COR-L47 (cell line): ENCODE measurements at regions not wholly inside any gene's neighbourhood (a gene's known extent, or its start where the extent isn't known, plus 50 kb on each side); places are given as distances from the start of the nearest gene placed in this dataset.

Experiments used
- DNase-seq: peaks from one replicate; lab custom pipeline; 2025; lab: John Stamatoyannopoulos, UW

- no peak for DNase-seq
Measured at GRCh38 chr6:1087154-1087843, 224.6 kb upstream of the FOXQ1 start.

GRCh38 chr6:1086446-1087153, 225.3 kb upstream of the FOXQ1 start:
- no peak for DNase-seq

GRCh38 chr6:1082285-1082935, 229.5 kb upstream of the FOXQ1 start:
- DNase-seq: no peak

GRCh38 chr6:1081551-1082284, 230.2 kb upstream of the FOXQ1 start:
- no peak for DNase-seq

GRCh38 chr6:1080453-1081337, 231.2 kb upstream of the FOXQ1 start:
- no peak for DNase-seq

- no peak for DNase-seq
Measured at GRCh38 chr6:1079525-1079924, 232.4 kb upstream of the FOXQ1 start.

GRCh38 chr6:1077478-1078416, 234.2 kb upstream of the FOXQ1 start:
- DNase-seq: no peak

GRCh38 chr6:1076531-1077459, 235.1 kb upstream of the FOXQ1 start:
- no peak for DNase-seq

GRCh38 chr6:1075880-1076279, 236.0 kb upstream of the FOXQ1 start:
- DNase-seq: no peak

- DNase-seq: no peak
Measured at GRCh38 chr6:1075444-1075843, 236.5 kb upstream of the FOXQ1 start.

- DNase-seq: no peak
Measured at GRCh38 chr6:1070085-1070521, 241.8 kb upstream of the FOXQ1 start.

GRCh38 chr6:1068905-1069304, 243.0 kb upstream of the FOXQ1 start:
- DNase-seq: no peak

- no peak for DNase-seq
Measured at GRCh38 chr6:1068068-1068467, 243.8 kb upstream of the FOXQ1 start.

GRCh38 chr6:1067346-1067745, 244.6 kb upstream of the FOXQ1 start:
- DNase-seq: no peak

GRCh38 chr6:1066449-1067090, 245.3 kb upstream of the FOXQ1 start:
- no peak for DNase-seq

- no peak for DNase-seq
Measured at GRCh38 chr6:1065986-1066385, 245.9 kb upstream of the FOXQ1 start.

GRCh38 chr6:1063671-1064355, 248.1 kb upstream of the FOXQ1 start:
- DNase-seq: no peak
